ENCODE measurements at regions not wholly inside any gene's neighbourhood (a gene's known extent, or its start where the extent isn't known, plus 50 kb on each side); places are given as distances from the start of the nearest gene placed in this dataset.

- TF ChIP-seq CTCF (IDR thresholded peaks at IDR 0.05; ENCODE audit: borderline replicate concordance, insufficient read depth, low read depth, low read length) = no peak
Measured at GRCh38 chr9:26460624-26461023, 432.0 kb downstream of the CAAP1 start.

GRCh38 chr9:26459959-26460358 is 432.6 kb downstream of the CAAP1 start:
- no peak for TF ChIP-seq CTCF (IDR thresholded peaks at IDR 0.05; ENCODE audit: borderline replicate concordance, insufficient read depth, low read depth, low read length)
- no peak overlapping the region for H3K4me3 ChIP-seq (ENCODE audit: low read depth, low read length)

More at GRCh38 chr9:26460624-26461023, 432.0 kb downstream of the CAAP1 start:
- H3K4me3 ChIP-seq (ENCODE audit: low read depth, low read length) = no peak overlapping the region

- no peak overlapping the region for H3K4me3 ChIP-seq (ENCODE audit: low read depth, low read length)
- TF ChIP-seq CTCF (IDR thresholded peaks at IDR 0.05; ENCODE audit: borderline replicate concordance, insufficient read depth, low read depth, low read length) = no peak
Measured at GRCh38 chr9:26458054-26458453, 434.5 kb downstream of the CAAP1 start.

- no peak overlapping the region for H3K4me3 ChIP-seq (ENCODE audit: low read depth, low read length)
- TF ChIP-seq CTCF (IDR thresholded peaks at IDR 0.05; ENCODE audit: borderline replicate concordance, insufficient read depth, low read depth, low read length) = no peak
Measured at GRCh38 chr9:26457151-26457550, 435.5 kb downstream of the CAAP1 start.

GRCh38 chr9:26439061-26439624 is 453.5 kb downstream of the CAAP1 start:
- TF ChIP-seq CTCF (IDR thresholded peaks at IDR 0.05; ENCODE audit: borderline replicate concordance, insufficient read depth, low read depth, low read length) = no peak
- H3K4me3 ChIP-seq (ENCODE audit: low read depth, low read length) = no peak overlapping the region

- H3K4me3 ChIP-seq (ENCODE audit: low read depth, low read length) = no peak overlapping the region
- no peak for TF ChIP-seq CTCF (IDR thresholded peaks at IDR 0.05; ENCODE audit: borderline replicate concordance, insufficient read depth, low read depth, low read length)
Measured at GRCh38 chr9:26437056-26437711, 455.4 kb downstream of the CAAP1 start.

GRCh38 chr9:26426551-26427131 is 466.0 kb downstream of the CAAP1 start:
- no peak overlapping the region for H3K4me3 ChIP-seq (ENCODE audit: low read depth, low read length)
- no peak for TF ChIP-seq CTCF (IDR thresholded peaks at IDR 0.05; ENCODE audit: borderline replicate concordance, insufficient read depth, low read depth, low read length)

Measured in GM12875 (cell line).